Cardiac muscle cell (in vitro differentiated cells and primary cell): ENCODE measurements at regions not wholly inside any gene's neighbourhood (a gene's known extent, or its start where the extent isn't known, plus 50 kb on each side); places are given as distances from the start of the nearest gene placed in this dataset.

ENCODE experiments used
- DNase-seq, 2 donors: peaks; one replicate each; pipeline versions ENCODE4 v3.0.0 to v3.0.0-alpha.2; 2010 to 2017; ENCODE audit warnings: low read depth in 1 of 2, low spot score in 1 of 2
- H3K27ac ChIP-seq: fragments of 200-600 bp; sonication (generic); 2 replicates; pipeline ENCODE4 v1.5.1; 2016
- H3K27me3 ChIP-seq: fragments of 200-600 bp; sonication (generic); 2 replicates; pipeline ENCODE4 v1.6.0; 2016; ENCODE audit warnings: control low read depth
- H3K36me3 ChIP-seq: fragments of 200-600 bp; sonication (generic); 2 replicates; pipeline ENCODE4 v1.5.1; 2016; ENCODE audit warnings: control low read depth
- H3K4me1 ChIP-seq: fragments of 200-600 bp; sonication (generic); 2 replicates; pipeline ENCODE4 v1.8.1; 2017; ENCODE audit warnings: low read depth, mild to moderate bottlenecking, mixed run types
- H3K4me3 ChIP-seq: fragments of 200-600 bp; sonication (generic); 2 replicates; pipeline ENCODE4 v1.5.1; 2016; ENCODE audit warnings: mild to moderate bottlenecking
- H3K9me3 ChIP-seq: fragments of 200-600 bp; sonication (generic); 2 replicates; pipeline ENCODE4 v1.5.1; 2017; ENCODE audit warnings: low read depth, mild to moderate bottlenecking, control low read depth
- CTCF ChIP-seq: IDR thresholded peaks from 2 replicates; pipeline ENCODE4 v1.5.1; 2012; ENCODE audit warnings: low read depth, mild to moderate bottlenecking, low read length

DNA sequence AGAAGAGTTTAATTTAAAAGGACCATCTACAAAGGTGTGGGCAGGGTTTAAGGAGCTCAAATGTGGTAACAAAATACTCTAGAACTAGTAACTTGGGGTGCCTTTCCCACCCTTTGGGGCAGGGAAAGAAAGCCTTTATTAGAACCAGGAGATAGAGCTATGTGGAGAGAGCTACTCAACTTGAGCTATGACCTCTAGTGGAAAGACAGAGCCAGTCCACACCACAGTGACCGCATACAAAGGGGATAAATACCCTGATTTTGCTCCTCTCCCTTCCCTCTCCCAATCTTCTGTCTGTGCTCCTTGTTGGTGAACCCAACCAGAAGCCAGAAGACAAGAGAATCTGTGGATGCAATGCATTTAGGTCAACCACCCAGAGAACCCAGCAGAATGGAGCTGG lies 54.4 kb upstream of the JAK1 start:
- H3K27me3 ChIP-seq, result no peaks in the 10 kb centered on the region
- no peaks in the 10 kb centered on the region for H3K9me3 ChIP-seq
- H3K27ac ChIP-seq, result no peak overlapping the region
- no peaks in the 10 kb centered on the region for H3K4me1 ChIP-seq
- TF ChIP-seq CTCF, result peak; percentile 49
- DNase-seq, result peak in 1 of 2 donors; percentile 20
- no peak overlapping the region for H3K4me3 ChIP-seq
- no peaks in the 10 kb centered on the region for H3K36me3 ChIP-seq

GRCh38 chr1:65021795-65022194 lies 55.4 kb upstream of the JAK1 start:
- TF ChIP-seq CTCF, result no peak
- Histone ChIP-seq H3K27me3 (no peaks in the 10 kb centered on the region), H3K36me3 (no peaks in the 10 kb centered on the region), H3K4me3 (no peak overlapping the region), H3K27ac (no peak overlapping the region), H3K4me1 (no peaks in the 10 kb centered on the region), H3K9me3 (no peaks in the 10 kb centered on the region)
- no peak for DNase-seq

DNA sequence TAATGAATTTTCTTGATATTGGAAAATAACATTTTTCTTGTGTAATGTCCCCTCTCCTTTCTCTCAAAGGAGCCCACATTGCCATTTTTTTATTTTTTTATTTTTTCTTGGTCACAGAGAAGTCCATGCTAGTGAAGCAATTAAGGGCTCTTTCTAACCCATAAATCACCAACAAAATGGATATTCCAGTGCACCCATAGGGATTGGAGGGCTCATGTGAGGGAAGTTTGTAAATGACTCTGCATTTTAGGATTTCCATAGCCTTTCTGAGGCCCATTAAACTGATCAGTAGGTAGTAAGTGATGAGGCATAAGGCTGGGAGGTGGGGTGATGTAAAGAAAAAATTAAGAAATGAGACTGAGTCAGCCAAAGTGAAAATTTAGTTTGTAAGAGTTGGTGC lies 55.9 kb upstream of the JAK1 start:
- H3K9me3 ChIP-seq, result no peaks in the 10 kb centered on the region
- H3K27me3 ChIP-seq, result no peaks in the 10 kb centered on the region
- H3K27ac ChIP-seq, result no peak overlapping the region
- H3K36me3 ChIP-seq, result no peaks in the 10 kb centered on the region
- no peak for TF ChIP-seq CTCF
- DNase-seq, result no peak
- no peaks in the 10 kb centered on the region for H3K4me1 ChIP-seq
- H3K4me3 ChIP-seq, result no peak overlapping the region

DNA sequence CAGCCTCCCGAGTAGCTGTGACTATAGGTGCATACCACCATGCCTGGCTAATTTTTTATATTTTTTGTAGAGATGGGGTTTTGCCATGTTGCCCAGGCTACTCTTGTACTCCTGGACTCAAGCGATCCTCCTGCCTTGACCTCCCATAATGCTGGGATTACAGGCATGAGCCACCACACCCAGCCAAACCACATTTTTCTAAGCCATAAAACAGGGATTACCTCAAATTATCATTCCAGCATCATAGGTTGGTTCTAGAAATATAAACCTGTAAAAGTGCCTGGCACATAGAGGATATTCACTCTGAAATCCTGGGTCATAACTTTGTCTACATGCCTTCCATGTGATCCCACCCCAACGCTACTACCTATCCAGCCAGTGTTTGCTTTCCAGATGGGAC lies 59.4 kb upstream of the JAK1 start:
- no peaks in the 10 kb centered on the region for H3K4me1 ChIP-seq
- no peaks in the 10 kb centered on the region for H3K9me3 ChIP-seq
- no peak overlapping the region for H3K4me3 ChIP-seq
- no peaks in the 10 kb centered on the region for H3K27me3 ChIP-seq
- DNase-seq, result no peak
- TF ChIP-seq CTCF, result no peak
- H3K36me3 ChIP-seq, result no peaks in the 10 kb centered on the region
- no peak overlapping the region for H3K27ac ChIP-seq

DNA sequence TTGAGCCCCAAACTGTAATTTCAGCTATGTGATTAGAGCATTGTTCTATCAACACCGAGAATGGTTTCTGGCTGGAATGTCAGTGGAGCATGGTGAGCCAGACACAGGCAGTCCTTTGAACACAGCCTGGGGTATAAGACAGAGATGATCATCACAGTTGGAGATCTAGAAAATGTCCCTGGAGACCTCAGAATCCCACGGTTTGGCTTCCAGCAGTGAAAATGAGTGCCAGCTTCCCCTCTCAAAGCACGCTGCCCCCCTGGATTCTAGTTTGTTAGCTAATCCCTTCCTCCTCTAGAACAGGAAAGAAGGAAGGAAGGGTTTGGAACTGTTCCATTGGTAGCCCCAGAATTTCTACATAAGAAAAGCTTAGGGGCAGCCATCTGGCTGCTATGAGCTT lies 59.9 kb upstream of the JAK1 start:
- Histone ChIP-seq H3K27ac (no peak overlapping the region), H3K36me3 (no peaks in the 10 kb centered on the region), H3K4me1 (no peaks in the 10 kb centered on the region)

More for the DNA sequence above, 59.9 kb upstream of the JAK1 start:
- TF ChIP-seq CTCF, result no peak
- peak in 1 of 2 donors; percentile 37 for DNase-seq
- Histone ChIP-seq H3K9me3 (no peaks in the 10 kb centered on the region), H3K4me3 (no peak overlapping the region), H3K27me3 (no peaks in the 10 kb centered on the region)
